ENCODE measurements at regions not wholly inside any gene's neighbourhood (a gene's known extent, or its start where the extent isn't known, plus 50 kb on each side); places are given as distances from the start of the nearest gene placed in this dataset.

GRCh38 chr12:124627956-124628355 is 60.5 kb upstream of the NCOR2 start:
- no peak for TF ChIP-seq CEBPB (IDR thresholded peaks at IDR 0.05; ENCODE audit: low read depth, low read length)
- no peak for TF ChIP-seq POLR2A (IDR thresholded peaks at IDR 0.05; ENCODE audit: low read depth, low read length)
- no peak for TF ChIP-seq CTCF (conservative IDR thresholded peaks at IDR 0.05; ENCODE audit: low read depth, low read length)
- no peak for TF ChIP-seq USF2 (IDR thresholded peaks at IDR 0.05; ENCODE audit: low read depth, low read length)
- no peak for TF ChIP-seq NFE2L2 (IDR thresholded peaks at IDR 0.05; ENCODE audit: low read depth, low read length)
- TF ChIP-seq RAD21 (IDR thresholded peaks at IDR 0.05; ENCODE audit: low read length) = no peak
- no peak for TF ChIP-seq CHD1 (IDR thresholded peaks at IDR 0.05; ENCODE audit: low read depth, low read length)
- no peak for TF ChIP-seq FOS (IDR thresholded peaks at IDR 0.05; ENCODE audit: low read depth, low read length)

All from IMR-90 (cell line).